H1 (cell line): ENCODE measurements at regions not wholly inside any gene's neighbourhood (a gene's known extent, or its start where the extent isn't known, plus 50 kb on each side); places are given as distances from the start of the nearest gene placed in this dataset.

Experiments used
- CTCF ChIA-PET: fragments of 300-600 bp; sonication (Branson Sonifier 250); formaldehyde crosslinking; loops from one replicate; lab custom pipeline; 2021; ENCODE audit not compliant: partially characterized antibody; lab: Charles Lee
- POLR2A ChIA-PET: fragments of 300-600 bp; sonication (Branson Sonifier 250); formaldehyde crosslinking; loops from one replicate; lab custom pipeline; 2021; ENCODE audit warnings: inconsistent platforms; ENCODE audit not compliant: partially characterized antibody; lab: Charles Lee
- DNase-seq, 2 experiments: peaks; one replicate each; pipeline versions ENCODE4 v3.0.0 to v3.0.0-alpha.2; 2010 to 2022; ENCODE audit warnings: low spot score in 2 of 2, low read depth in 1 of 2, mixed read lengths in 1 of 2
- FAIRE-seq: peaks from 2 replicates; lab custom pipeline; 2011; peaks lifted over from hg19 to GRCh38; lab: Jason Lieb, UNC
- H2AFZ ChIP-seq: 2 replicates; pipeline ENCODE4 v1.8.1; 2012; ENCODE audit warnings: low read length, inconsistent platforms
- H2AK5ac ChIP-seq: 2 replicates; pipeline ENCODE4 v1.6.1; 2013; ENCODE audit warnings: low read depth, low read length
- H2BK120ac ChIP-seq: replicated peaks from 2 replicates; pipeline ENCODE3; 2013; ENCODE audit warnings: low read depth, low read length, inconsistent platforms
- H2BK12ac ChIP-seq: 2 replicates; pipeline ENCODE4 v1.6.1; 2013; ENCODE audit warnings: low read depth, low read length
- H2BK15ac ChIP-seq: 2 replicates; pipeline ENCODE4 v1.6.1; 2013; ENCODE audit warnings: low read length
- H2BK20ac ChIP-seq: 2 replicates; pipeline ENCODE4 v1.6.1; 2013; ENCODE audit warnings: low read length
- H2BK5ac ChIP-seq: 2 replicates; pipeline ENCODE4 v1.6.1; 2013; ENCODE audit warnings: low read depth, low read length
- H3K14ac ChIP-seq: 2 replicates; pipeline ENCODE4 v1.6.1; 2013; ENCODE audit warnings: inconsistent platforms; ENCODE audit not compliant: insufficient read length
- H3K18ac ChIP-seq: 2 replicates; pipeline ENCODE4 v1.6.1; 2013; ENCODE audit warnings: low read length; ENCODE audit errors: extremely low read depth
- H3K23ac ChIP-seq: 2 replicates; pipeline ENCODE4 v1.6.1; 2013; ENCODE audit warnings: inconsistent platforms; ENCODE audit not compliant: insufficient read length
- H3K23me2 ChIP-seq: 2 replicates; pipeline ENCODE4 v1.6.1; 2013; ENCODE audit warnings: low read depth, low read length
- H3K27ac ChIP-seq: 2 replicates; pipeline ENCODE4 v1.6.1; 2011; ENCODE audit warnings: low read depth, low read length, inconsistent platforms
- H3K27me3 ChIP-seq, 4 experiments: replicated peaks in 1 of 4; 1 replicate in 1 of 4; 2 replicates in 3 of 4; pipeline versions ENCODE4 v1.6.1 to v1.8.1; 2011 to 2013; ENCODE audit warnings: low read length in 3 of 4, mild to moderate bottlenecking in 3 of 4, inconsistent platforms in 2 of 4, mixed read lengths in 2 of 4, moderate library complexity in 1 of 4; ENCODE audit not compliant: control insufficient read depth in 3 of 4, insufficient read depth in 3 of 4; ENCODE audit errors: extremely low read depth in 1 of 4
- H3K36me3 ChIP-seq, 4 experiments: 2 replicates each; pipeline versions ENCODE4 v1.6.1 to v1.8.1; 2011 to 2013; ENCODE audit warnings: mild to moderate bottlenecking in 4 of 4, low read length in 3 of 4, moderate library complexity in 2 of 4, control low read depth in 1 of 4, inconsistent platforms in 1 of 4; ENCODE audit not compliant: insufficient read depth in 4 of 4, control insufficient read depth in 2 of 4
- H3K4ac ChIP-seq: replicated peaks from 2 replicates; pipeline ENCODE3; 2013; ENCODE audit warnings: low read length, low read depth, mixed read lengths, inconsistent platforms; ENCODE audit not compliant: insufficient read length
- H3K4me1 ChIP-seq, 4 experiments: replicated peaks in 1 of 4; 1 replicate in 1 of 4; 2 replicates in 3 of 4; pipeline versions ENCODE4 v1.6.1 to v1.8.1; 2011 to 2013; ENCODE audit warnings: low read length in 3 of 4, inconsistent platforms in 2 of 4, mixed read lengths in 1 of 4; ENCODE audit not compliant: insufficient read depth in 4 of 4, control insufficient read depth in 3 of 4
- H3K4me2 ChIP-seq, 2 experiments: 2 replicates each; pipeline versions ENCODE4 v1.6.1 to v1.8.1; 2011 to 2013; ENCODE audit warnings: low read depth in 2 of 2, low read length in 2 of 2, control low read depth in 1 of 2, inconsistent platforms in 1 of 2, mild to moderate bottlenecking in 1 of 2; ENCODE audit not compliant: insufficient read depth in 1 of 2
- H3K4me3 ChIP-seq, 4 experiments: fragments of 200-600, 300-600 bp in 1 of 4; sonication (generic), shearing (Covaris generic), sonication (Bioruptor Twin) in 1 of 4; 2 replicates each; pipeline versions ENCODE4 v1.5.1 to v1.8.1; 2011 to 2016; ENCODE audit warnings: low read length in 4 of 4, low read depth in 3 of 4, control low read depth in 2 of 4, inconsistent platforms in 2 of 4, mild to moderate bottlenecking in 2 of 4, mixed read lengths in 1 of 4, moderate library complexity in 1 of 4; ENCODE audit not compliant: insufficient read depth in 2 of 4; ENCODE audit errors: extremely low read depth in 1 of 4
- H3K56ac ChIP-seq: replicated peaks from 2 replicates; pipeline ENCODE3; 2013; ENCODE audit warnings: low read depth, mild to moderate bottlenecking, mixed read lengths, low read length, inconsistent platforms; ENCODE audit not compliant: insufficient read length
- H3K79me1 ChIP-seq: 2 replicates; pipeline ENCODE4 v1.6.1; 2013; ENCODE audit warnings: low read depth, low read length, control low read depth
- H3K79me2 ChIP-seq, 2 experiments: 2 replicates each; pipeline versions ENCODE4 v1.6.1 to v1.8.1; 2012 to 2013; ENCODE audit warnings: low read length in 2 of 2, mild to moderate bottlenecking in 2 of 2, inconsistent platforms in 1 of 2; ENCODE audit not compliant: insufficient read depth in 2 of 2, control insufficient read depth in 1 of 2
- H3K9ac ChIP-seq, 4 experiments: replicated peaks in 1 of 4; 1 replicate in 1 of 4; 2 replicates in 3 of 4; pipeline versions ENCODE4 v1.6.1 to v1.8.1; 2011 to 2013; ENCODE audit warnings: low read depth in 3 of 4, low read length in 3 of 4, control low read depth in 2 of 4, mild to moderate bottlenecking in 2 of 4, moderate library complexity in 2 of 4, inconsistent platforms in 1 of 4; ENCODE audit errors: extremely low read depth in 1 of 4
- H3K9me3 ChIP-seq, 2 experiments: 2 replicates each; pipeline versions ENCODE4 v1.6.1 to v1.8.1; 2012 to 2013; ENCODE audit warnings: mild to moderate bottlenecking in 2 of 2, moderate library complexity in 2 of 2, control low read depth in 1 of 2, inconsistent platforms in 1 of 2, low read depth in 1 of 2, low read length in 1 of 2, mixed read lengths in 1 of 2; ENCODE audit not compliant: insufficient read depth in 2 of 2
- H4K20me1 ChIP-seq, 2 experiments: replicated peaks in 1 of 2; 2 replicates each; pipeline versions ENCODE3 to v1.8.1; 2011 to 2013; ENCODE audit warnings: inconsistent platforms in 2 of 2, low read length in 2 of 2, mild to moderate bottlenecking in 1 of 2; ENCODE audit not compliant: insufficient read depth in 2 of 2, control insufficient read depth in 1 of 2
- H4K5ac ChIP-seq: 2 replicates; pipeline ENCODE4 v1.6.1; 2013; ENCODE audit warnings: low read length, low read depth, mixed read lengths, inconsistent platforms; ENCODE audit not compliant: insufficient read length
- H4K8ac ChIP-seq: 2 replicates; pipeline ENCODE4 v1.8.0; 2013; ENCODE audit warnings: mild to moderate bottlenecking, moderate library complexity, low read length, inconsistent platforms; ENCODE audit not compliant: insufficient read depth; ENCODE audit errors: extremely low read depth
- H4K91ac ChIP-seq: replicated peaks from 2 replicates; pipeline ENCODE3; 2013; ENCODE audit warnings: low read length, mixed read lengths, inconsistent platforms; ENCODE audit not compliant: insufficient read length
- ATF2 ChIP-seq: IDR thresholded peaks from 2 replicates; pipeline ENCODE4 v1.6.1; 2012; ENCODE audit warnings: low read length, inconsistent platforms
- CEBPB ChIP-seq: IDR thresholded peaks from 2 replicates; pipeline ENCODE4 v1.6.1; 2012; ENCODE audit warnings: low read depth, low read length
- CHD1 ChIP-seq: IDR thresholded peaks from 2 replicates; pipeline ENCODE4 v1.6.1; 2012; ENCODE audit warnings: low read depth, low read length, improper control_type of control experiment
- NANOG ChIP-seq: IDR thresholded peaks from 2 replicates; pipeline ENCODE4 v1.6.1; 2011; ENCODE audit warnings: low read length, low read depth, mild to moderate bottlenecking, inconsistent platforms; ENCODE audit not compliant: insufficient read depth, poor library complexity, severe bottlenecking
- NRF1 ChIP-seq: IDR thresholded peaks from 2 replicates; pipeline ENCODE4 v1.6.1; 2011; ENCODE audit warnings: mild to moderate bottlenecking, low read depth, low read length, improper control_type of control experiment
- RFX5 ChIP-seq: IDR thresholded peaks from 2 replicates; pipeline ENCODE4 v1.6.1; 2011; ENCODE audit warnings: low read depth, low read length, improper control_type of control experiment, borderline replicate concordance
- SIN3A ChIP-seq, 2 experiments: IDR thresholded peaks in 1 of 2; conservative IDR thresholded peaks in 1 of 2; 2 replicates each; pipeline ENCODE4 v1.6.1; 2011 to 2012; ENCODE audit warnings: low read length in 2 of 2, improper control_type of control experiment in 1 of 2, low read depth in 1 of 2, mild to moderate bottlenecking in 1 of 2
- TBP ChIP-seq: IDR thresholded peaks from 2 replicates; pipeline ENCODE4 v1.6.1; 2011; ENCODE audit warnings: low read depth, low read length, improper control_type of control experiment
- TCF12 ChIP-seq: IDR thresholded peaks from 2 replicates; pipeline ENCODE4 v1.6.1; 2011; ENCODE audit warnings: low read depth, mild to moderate bottlenecking, low read length
- TEAD4 ChIP-seq: IDR thresholded peaks from 2 replicates; pipeline ENCODE4 v1.6.1; 2012; ENCODE audit warnings: low read depth, low read length, inconsistent platforms, mixed read lengths
- YY1 ChIP-seq: IDR thresholded peaks from 2 replicates; pipeline ENCODE4 v1.6.1; 2011; ENCODE audit warnings: low read depth, mild to moderate bottlenecking, low read length
- WGBS, 2 experiments: shearing (Covaris generic) in 1 of 2; methylation state at CpG; one replicate each; pipeline versions ENCODE4 v1.1.6 to v1.1.7; 2013 to 2015; ENCODE audit warnings: low lambda C conversion rate in 2 of 2, mixed read lengths in 2 of 2, inconsistent platforms in 1 of 2, low coverage in 1 of 2, missing lambda C conversion rate in 1 of 2; ENCODE audit not compliant: insufficient replicate concordance in 2 of 2, insufficient coverage in 1 of 2, insufficient read length in 1 of 2; ENCODE audit errors: extremely low coverage in 1 of 2, missing lambda C conversion rate in 1 of 2; 5-methylcytosine and 5-hydroxymethylcytosine counted together
- TF ChIP-seq, protein P1 (sequence below): IDR thresholded peaks from 2 replicates; pipeline ENCODE4 v1.6.1; 2012; ENCODE audit warnings: inconsistent platforms

GRCh38 chr10:8171008-8171407, 116.5 kb downstream of the GATA3 start:
- H3K4me2 ChIP-seq: no peak overlapping the region
- ChIA-PET CTCF (no interaction called here), POLR2A (no interaction called here)
- no peak overlapping the region for H3K56ac ChIP-seq
- peaks cover 3 to 9% of the 10 kb centered on the region in 2 experiments; a peak in 2 of 4 replicates for H3K9me3 ChIP-seq
- H3K27me3 ChIP-seq: no peaks in the 10 kb centered on the region
- no peak overlapping the region for H2BK12ac ChIP-seq
- DNase-seq (no peak), FAIRE-seq (no peak)
- H3K79me1 ChIP-seq: no peaks in the 10 kb centered on the region
- no peaks in the 10 kb centered on the region for H4K20me1 ChIP-seq
- H3K18ac ChIP-seq: no peak overlapping the region
- no peak overlapping the region for H4K8ac ChIP-seq
- no peak overlapping the region for H2BK15ac ChIP-seq
- H2AFZ ChIP-seq: no peak overlapping the region
- H3K14ac ChIP-seq: no peak overlapping the region
- H2BK5ac ChIP-seq: no peak overlapping the region
- H4K5ac ChIP-seq: no peak overlapping the region
- TF ChIP-seq TEAD4 (no peak), NRF1 (no peak), YY1 (no peak), TCF12 (no peak), RFX5 (no peak), CEBPB (no peak), ATF2 (no peak), TBP (no peak), SIN3A (conservative IDR thresholded peaks at IDR 0.05 in 1 of 2, IDR thresholded peaks at IDR 0.05 in 1 of 2; ENCODE audit: low read depth in 1 of 2, low read length in 2 of 2) (no peak), CHD1 (no peak), NANOG (no peak)
- TF ChIP-seq, protein P1, sequence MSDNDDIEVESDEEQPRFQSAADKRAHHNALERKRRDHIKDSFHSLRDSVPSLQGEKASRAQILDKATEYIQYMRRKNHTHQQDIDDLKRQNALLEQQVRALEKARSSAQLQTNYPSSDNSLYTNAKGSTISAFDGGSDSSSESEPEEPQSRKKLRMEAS: no peak
- H3K27ac ChIP-seq: no peak overlapping the region
- H3K4ac ChIP-seq: no peak overlapping the region
- no peak overlapping the region for H2BK20ac ChIP-seq
- no peak overlapping the region for H2AK5ac ChIP-seq
- H3K23me2 ChIP-seq: peaks cover 1% of the 10 kb centered on the region; the same call in 1 of the 2 replicates
- no peak overlapping the region for H4K91ac ChIP-seq
- no peaks in the 10 kb centered on the region for H3K79me2 ChIP-seq
- no peak overlapping the region for H3K4me3 ChIP-seq
- no peak overlapping the region for H3K9ac ChIP-seq
- 97% methylated on average over 2 of the region's 2 CpGs; no CpG with 5 or more reads in 1 of the 2 experiments for WGBS, 2 experiments
- H3K23ac ChIP-seq: no peak overlapping the region
- H2BK120ac ChIP-seq: no peak overlapping the region
- no peaks in the 10 kb centered on the region for H3K36me3 ChIP-seq
- H3K4me1 ChIP-seq: no peaks in the 10 kb centered on the region
